GM18520 (cell line): ENCODE measurements at regions not wholly inside any gene's neighbourhood (a gene's known extent, or its start where the extent isn't known, plus 50 kb on each side); places are given as distances from the start of the nearest gene placed in this dataset.

Experiments
- ATAC-seq: cut with Tn5 transposase; IDR thresholded peaks from one replicate; pipeline ENCODE4 v1.9.1; 2021; ENCODE audit not compliant: unreplicated experiment

GRCh38 chr12:45102818-45103217 is 51.9 kb upstream of the DBX2 start:
- no peak for ATAC-seq

- ATAC-seq: no peak
Measured at GRCh38 chr12:45105996-45106395, 55.1 kb upstream of the DBX2 start.

- ATAC-seq: no peak
Measured at GRCh38 chr12:45112306-45112705, 61.4 kb upstream of the DBX2 start.

- ATAC-seq: no peak
Measured at GRCh38 chr12:45121224-45121623, 70.3 kb upstream of the DBX2 start.

- ATAC-seq: no peak
Measured at GRCh38 chr12:45122768-45123380, 72.0 kb upstream of the DBX2 start.

GRCh38 chr12:45124485-45125155 is 73.7 kb upstream of the DBX2 start:
- ATAC-seq: no peak

GRCh38 chr12:45125997-45126396 is 75.1 kb upstream of the DBX2 start:
- ATAC-seq: no peak

- ATAC-seq: no peak
Measured at GRCh38 chr12:45128637-45129036, 77.7 kb upstream of the DBX2 start.

- peak; percentile 77 for ATAC-seq
Measured at GRCh38 chr12:45130881-45131281, 80.0 kb upstream of the DBX2 start.

GRCh38 chr12:45131506-45131905 is 80.6 kb upstream of the DBX2 start:
- no peak for ATAC-seq

- no peak for ATAC-seq
Measured at GRCh38 chr12:45138609-45139008, 77.3 kb upstream of the ANO6 start.

- no peak for ATAC-seq
Measured at GRCh38 chr12:45148006-45148405, 67.9 kb upstream of the ANO6 start.

GRCh38 chr12:45148619-45149018 is 67.3 kb upstream of the ANO6 start:
- ATAC-seq: no peak

GRCh38 chr12:45165284-45165683 is 50.6 kb upstream of the ANO6 start:
- ATAC-seq: no peak

GRCh38 chr12:45166056-45166455 is 49.8 kb upstream of the ANO6 start:
- ATAC-seq: no peak
